HEK293T (cell line): ENCODE measurements at regions not wholly inside any gene's neighbourhood (a gene's known extent, or its start where the extent isn't known, plus 50 kb on each side); places are given as distances from the start of the nearest gene placed in this dataset.

Source experiments
- CTCF ChIA-PET: fragments of 350-600 bp; formaldehyde crosslinking; extraction: SDS; loops from one replicate; lab custom pipeline; 2021; ENCODE audit warnings: antibody characterized with exemption, inconsistent platforms; lab: Yijun Ruan, JAX
- POLR2A ChIA-PET: fragments of 350-600 bp; formaldehyde crosslinking; extraction: SDS; loops from one replicate; lab custom pipeline; 2020; ENCODE audit warnings: antibody characterized with exemption, inconsistent platforms; lab: Yijun Ruan, JAX
- DNase-seq: peaks from one replicate; pipeline ENCODE4 v3.0.0; 2012; ENCODE audit warnings: mixed read lengths; ENCODE audit errors: extremely low spot score
- ARNT ChIP-seq: fragments of 450-650 bp; IDR thresholded peaks from 2 replicates; pipeline ENCODE4 v1.6.1; 2017; ENCODE audit warnings: mild to moderate bottlenecking
- BHLHE40 ChIP-seq: fragments of 450-650 bp; IDR thresholded peaks from 2 replicates; pipeline ENCODE4 v1.6.1; 2016; ENCODE audit warnings: mild to moderate bottlenecking, moderate library complexity, borderline replicate concordance
- CTBP1 ChIP-seq: fragments of 450-650 bp; IDR thresholded peaks from 2 replicates; pipeline ENCODE4 v1.6.1; 2016; ENCODE audit warnings: borderline replicate concordance
- ELF4 ChIP-seq: fragments of 450-650 bp; IDR thresholded peaks from 2 replicates; pipeline ENCODE4 v1.6.1; 2017; ENCODE audit warnings: antibody characterized with exemption
- FOXA1 ChIP-seq: fragments of 450-650 bp; IDR thresholded peaks from 2 replicates; pipeline ENCODE4 v1.6.1; 2016; ENCODE audit warnings: mild to moderate bottlenecking
- FOXK2 ChIP-seq: fragments of 450-650 bp; IDR thresholded peaks from 2 replicates; pipeline ENCODE4 v1.6.1; 2016; ENCODE audit warnings: mild to moderate bottlenecking
- FOXM1 ChIP-seq: fragments of 450-650 bp; IDR thresholded peaks from 2 replicates; pipeline ENCODE4 v1.6.1; 2017; ENCODE audit warnings: mild to moderate bottlenecking, borderline replicate concordance
- HDGF ChIP-seq: fragments of 450-650 bp; IDR thresholded peaks from 2 replicates; pipeline ENCODE4 v1.6.1; 2017; ENCODE audit warnings: antibody characterized with exemption, borderline replicate concordance
- L3MBTL2 ChIP-seq: fragments of 450-650 bp; conservative IDR thresholded peaks from 2 replicates; pipeline ENCODE4 v1.6.1; 2016; ENCODE audit warnings: mild to moderate bottlenecking
- LEF1 ChIP-seq: fragments of 450-650 bp; IDR thresholded peaks from 2 replicates; pipeline ENCODE4 v1.6.1; 2017; ENCODE audit warnings: mild to moderate bottlenecking, borderline replicate concordance
- NFRKB ChIP-seq: fragments of 450-650 bp; IDR thresholded peaks from 2 replicates; pipeline ENCODE4 v1.6.1; 2016; ENCODE audit warnings: mild to moderate bottlenecking, moderate library complexity
- SP1 ChIP-seq: fragments of 450-650 bp; IDR thresholded peaks from 2 replicates; pipeline ENCODE4 v1.6.1; 2017
- SUZ12 ChIP-seq: fragments of 450-650 bp; IDR thresholded peaks from 2 replicates; pipeline ENCODE4 v1.6.1; 2016; ENCODE audit warnings: mild to moderate bottlenecking
- TARDBP ChIP-seq: fragments of 450-650 bp; IDR thresholded peaks from 2 replicates; pipeline ENCODE4 v1.6.1; 2016
- ZNF384 ChIP-seq: fragments of 450-650 bp; IDR thresholded peaks from 2 replicates; pipeline ENCODE4 v1.6.1; 2016
- TF ChIP-seq, protein P1 (sequence below): fragments of 450-650 bp; IDR thresholded peaks from 2 replicates; pipeline ENCODE4 v1.6.1; 2016

DNA sequence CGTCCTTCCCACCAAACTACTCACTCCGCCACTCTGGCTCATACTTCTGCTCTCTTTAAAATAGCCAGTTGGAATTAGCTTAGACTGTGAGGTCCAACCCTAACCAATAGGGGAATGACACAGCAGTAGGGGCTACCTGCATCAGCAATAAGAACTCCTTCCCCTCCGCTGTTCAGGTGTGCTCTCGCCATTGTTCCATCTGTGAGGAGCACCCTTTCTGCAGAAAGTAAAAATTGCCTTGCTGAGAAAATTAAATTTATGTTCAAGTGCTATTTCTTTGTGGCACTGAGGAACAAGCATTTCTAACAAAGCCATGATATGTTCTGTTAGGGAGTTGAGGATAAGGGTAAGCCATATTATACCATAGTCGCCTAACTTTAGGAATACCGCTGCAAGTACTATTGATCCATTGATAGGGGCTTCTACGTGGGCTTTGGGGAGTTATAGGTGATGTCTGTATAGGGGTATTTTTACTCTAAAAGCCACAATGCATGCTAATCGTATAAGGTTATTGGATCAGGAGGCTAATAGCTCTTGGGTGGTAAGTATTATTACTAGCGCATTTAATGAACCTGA is 1269.5 kb downstream of the TYW1 start:
- CTCF ChIA-PET, result no interaction called here
- DNase-seq, result no peak
- POLR2A ChIA-PET, result no interaction called here
- TF ChIP-seq LEF1 (no peak), NFRKB (no peak), FOXM1 (no peak), L3MBTL2 (no peak), SP1 (no peak), ZNF384 (no peak), ELF4 (no peak), TARDBP (no peak), FOXA1 (no peak), SUZ12 (no peak), HDGF (no peak), BHLHE40 (no peak), FOXK2 (no peak), CTBP1 (no peak), ARNT (no peak)
- TF ChIP-seq, protein P1, sequence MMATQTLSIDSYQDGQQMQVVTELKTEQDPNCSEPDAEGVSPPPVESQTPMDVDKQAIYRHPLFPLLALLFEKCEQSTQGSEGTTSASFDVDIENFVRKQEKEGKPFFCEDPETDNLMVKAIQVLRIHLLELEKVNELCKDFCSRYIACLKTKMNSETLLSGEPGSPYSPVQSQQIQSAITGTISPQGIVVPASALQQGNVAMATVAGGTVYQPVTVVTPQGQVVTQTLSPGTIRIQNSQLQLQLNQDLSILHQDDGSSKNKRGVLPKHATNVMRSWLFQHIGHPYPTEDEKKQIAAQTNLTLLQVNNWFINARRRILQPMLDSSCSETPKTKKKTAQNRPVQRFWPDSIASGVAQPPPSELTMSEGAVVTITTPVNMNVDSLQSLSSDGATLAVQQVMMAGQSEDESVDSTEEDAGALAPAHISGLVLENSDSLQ, result no peak

DNA sequence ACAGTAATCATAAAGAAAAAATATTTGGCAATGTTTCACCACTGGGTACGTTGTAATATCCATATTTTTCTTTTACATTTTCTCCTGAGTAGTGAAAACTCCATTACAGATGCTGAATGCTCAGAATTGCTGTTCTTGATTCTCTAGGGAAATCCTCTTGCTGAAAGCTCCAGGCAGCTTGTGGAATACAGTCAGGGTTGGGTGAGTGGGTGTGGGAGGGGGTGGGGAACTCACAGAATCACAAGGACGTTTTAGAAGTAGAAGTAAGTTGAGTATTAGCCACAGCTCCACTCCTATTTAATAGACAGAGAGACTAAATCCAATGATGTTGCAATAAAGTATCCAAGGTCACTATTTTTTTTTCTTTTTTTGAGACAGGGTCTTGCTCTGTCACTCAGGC is 1270.9 kb downstream of the TYW1 start:
- CTCF ChIA-PET, result no interaction called here
- DNase-seq, result no peak
- no peak for TF ChIP-seq HDGF
- no peak for TF ChIP-seq ARNT
- no peak for TF ChIP-seq FOXK2
- TF ChIP-seq, protein P1, result no peak
- no peak for TF ChIP-seq BHLHE40
- TF ChIP-seq LEF1, result no peak
- no peak for TF ChIP-seq FOXA1
- no peak for TF ChIP-seq NFRKB
- no peak for TF ChIP-seq SP1
- no peak for TF ChIP-seq FOXM1
- TF ChIP-seq ELF4, result no peak
- no peak for TF ChIP-seq L3MBTL2
- TF ChIP-seq ZNF384, result no peak
- no peak for TF ChIP-seq CTBP1
- TF ChIP-seq SUZ12, result no peak
- no peak for TF ChIP-seq TARDBP
- POLR2A ChIA-PET, result no interaction called here

DNA sequence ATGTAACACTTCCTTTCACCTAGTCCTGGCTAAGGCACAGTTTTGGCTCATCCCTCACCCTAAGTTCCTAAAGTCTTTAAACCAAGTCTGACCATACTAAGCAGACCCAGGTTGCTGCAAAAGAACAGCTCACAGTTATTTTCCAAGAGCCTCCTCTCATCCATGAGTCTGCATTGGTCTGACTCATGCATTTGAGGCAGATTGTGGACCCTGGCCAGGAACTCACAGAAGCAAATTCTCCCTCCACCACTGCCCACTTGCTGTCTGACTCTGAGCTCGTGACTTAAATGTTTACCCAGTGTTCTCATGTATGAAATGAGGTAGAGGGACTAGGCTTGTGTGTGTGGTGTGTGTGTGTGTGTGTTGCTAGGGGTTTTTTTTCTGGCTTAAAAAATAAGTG is 1272.8 kb downstream of the TYW1 start:
- no peak for TF ChIP-seq FOXA1
- TF ChIP-seq HDGF, result no peak
- no peak for TF ChIP-seq SP1
- TF ChIP-seq BHLHE40, result no peak
- TF ChIP-seq, protein P1, result no peak
- TF ChIP-seq ZNF384, result no peak
- no peak for TF ChIP-seq LEF1
- TF ChIP-seq ARNT, result no peak
- no peak for TF ChIP-seq SUZ12
- TF ChIP-seq ELF4, result no peak
- TF ChIP-seq TARDBP, result no peak
- no peak for TF ChIP-seq NFRKB
- no peak for TF ChIP-seq CTBP1
- no peak for TF ChIP-seq FOXK2
- ChIA-PET CTCF (no interaction called here), POLR2A (no interaction called here)
- no peak for DNase-seq

DNA sequence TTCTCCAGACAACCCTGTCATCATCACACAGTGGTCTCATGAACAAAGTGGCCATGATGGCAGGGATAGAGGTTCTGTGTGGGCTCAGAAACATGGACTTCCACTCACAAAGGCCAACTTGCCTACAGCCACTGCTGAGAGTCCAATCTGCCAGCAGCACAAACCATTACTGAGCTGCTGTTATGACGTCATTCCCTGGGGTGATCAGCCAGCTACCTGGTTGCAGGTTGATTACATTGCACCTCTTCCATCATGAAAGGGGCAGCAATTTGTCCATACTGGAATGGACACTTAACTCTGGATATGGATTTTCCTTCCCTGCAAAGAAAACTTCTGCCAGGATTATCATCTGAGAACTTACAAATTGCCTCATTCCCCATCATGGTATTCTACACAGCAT is 1275.9 kb downstream of the TYW1 start:
- ChIA-PET CTCF (no interaction called here), POLR2A (no interaction called here)
- DNase-seq, result no peak
- TF ChIP-seq HDGF (no peak), FOXK2 (no peak), FOXA1 (no peak), L3MBTL2 (no peak), SP1 (no peak), ELF4 (no peak), SUZ12 (no peak), CTBP1 (no peak), BHLHE40 (no peak), ARNT (no peak), FOXM1 (no peak), NFRKB (no peak)
- TF ChIP-seq, protein P1, result no peak

DNA sequence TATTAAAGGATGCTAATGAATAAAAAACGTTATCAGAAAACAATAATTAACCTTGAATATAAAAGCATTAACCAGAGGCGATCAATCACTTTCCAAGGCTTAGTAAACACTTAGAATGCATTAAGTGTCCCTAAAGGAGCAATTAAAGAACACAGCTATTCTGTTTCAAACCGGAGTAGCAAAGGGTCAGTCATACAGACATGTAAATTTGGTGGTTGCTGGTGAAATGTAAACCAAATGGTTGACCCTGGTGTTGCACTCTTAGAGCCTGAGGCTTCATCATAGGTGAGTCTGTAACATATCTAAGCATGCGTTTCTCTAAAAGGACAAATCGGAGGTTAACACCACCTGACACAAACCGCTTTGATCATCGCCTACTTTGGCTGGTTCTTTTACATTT is 1280.1 kb downstream of the TYW1 start:
- ChIA-PET CTCF (no interaction called here), POLR2A (no interaction called here)

More for the DNA sequence above, 1280.1 kb downstream of the TYW1 start:
- DNase-seq, result no peak
- TF ChIP-seq L3MBTL2 (no peak), FOXM1 (no peak), TARDBP (no peak), BHLHE40 (no peak), CTBP1 (no peak), ARNT (no peak), HDGF (no peak), NFRKB (no peak), SUZ12 (no peak), ELF4 (no peak), ZNF384 (no peak), FOXA1 (no peak), LEF1 (no peak), SP1 (no peak), FOXK2 (no peak)
- TF ChIP-seq, protein P1, result no peak
